ENCODE measurements at regions not wholly inside any gene's neighbourhood (a gene's known extent, or its start where the extent isn't known, plus 50 kb on each side); places are given as distances from the start of the nearest gene placed in this dataset.

DNA sequence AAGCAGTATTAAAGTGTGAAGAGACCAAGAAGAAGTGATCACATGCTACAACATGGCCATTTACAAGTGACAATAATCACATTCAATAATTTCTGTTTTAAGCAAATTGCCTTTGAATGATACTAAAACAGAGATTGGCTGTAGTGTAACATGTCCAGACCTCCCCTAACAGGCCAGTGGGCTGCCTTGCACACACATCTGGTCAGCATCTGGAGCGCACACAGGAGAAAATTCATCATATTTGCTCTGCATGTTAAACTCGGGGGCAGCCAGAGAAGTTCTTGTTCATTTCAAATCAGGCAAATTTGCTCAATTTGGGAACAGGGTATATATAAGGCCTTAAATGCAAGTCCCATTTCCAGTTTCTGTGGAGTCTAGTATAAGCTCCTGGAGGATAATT, 111.1 kb upstream of the FBXL7 start:
- TF ChIP-seq EZH2 (IDR thresholded peaks at IDR 0.05; ENCODE audit: low read length, missing control alignments) = no peak
- TF ChIP-seq, protein P1, sequence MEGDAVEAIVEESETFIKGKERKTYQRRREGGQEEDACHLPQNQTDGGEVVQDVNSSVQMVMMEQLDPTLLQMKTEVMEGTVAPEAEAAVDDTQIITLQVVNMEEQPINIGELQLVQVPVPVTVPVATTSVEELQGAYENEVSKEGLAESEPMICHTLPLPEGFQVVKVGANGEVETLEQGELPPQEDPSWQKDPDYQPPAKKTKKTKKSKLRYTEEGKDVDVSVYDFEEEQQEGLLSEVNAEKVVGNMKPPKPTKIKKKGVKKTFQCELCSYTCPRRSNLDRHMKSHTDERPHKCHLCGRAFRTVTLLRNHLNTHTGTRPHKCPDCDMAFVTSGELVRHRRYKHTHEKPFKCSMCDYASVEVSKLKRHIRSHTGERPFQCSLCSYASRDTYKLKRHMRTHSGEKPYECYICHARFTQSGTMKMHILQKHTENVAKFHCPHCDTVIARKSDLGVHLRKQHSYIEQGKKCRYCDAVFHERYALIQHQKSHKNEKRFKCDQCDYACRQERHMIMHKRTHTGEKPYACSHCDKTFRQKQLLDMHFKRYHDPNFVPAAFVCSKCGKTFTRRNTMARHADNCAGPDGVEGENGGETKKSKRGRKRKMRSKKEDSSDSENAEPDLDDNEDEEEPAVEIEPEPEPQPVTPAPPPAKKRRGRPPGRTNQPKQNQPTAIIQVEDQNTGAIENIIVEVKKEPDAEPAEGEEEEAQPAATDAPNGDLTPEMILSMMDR (conservative IDR thresholded peaks at IDR 0.05 in 1 of 2, IDR thresholded peaks at IDR 0.05 in 1 of 2; ENCODE audit: low read depth in 1 of 2, low read length in 2 of 2) = no peak
